Activated CD4-positive, alpha-beta T cell treated with anti-CD3 and anti-CD28 coated beads, Interleukin-2, Interleukin-4, amounts not matched to agents 100 ng/mL and 50 ng/mL, durations not matched to agents 16 hours and 8 hours (primary cell): ENCODE measurements at regions not wholly inside any gene's neighbourhood (a gene's known extent, or its start where the extent isn't known, plus 50 kb on each side); places are given as distances from the start of the nearest gene placed in this dataset.

Source experiments
- DNase-seq: peaks from one replicate; pipeline ENCODE4 v3.0.0-alpha.2; 2020; ENCODE audit warnings: low spot score

DNA sequence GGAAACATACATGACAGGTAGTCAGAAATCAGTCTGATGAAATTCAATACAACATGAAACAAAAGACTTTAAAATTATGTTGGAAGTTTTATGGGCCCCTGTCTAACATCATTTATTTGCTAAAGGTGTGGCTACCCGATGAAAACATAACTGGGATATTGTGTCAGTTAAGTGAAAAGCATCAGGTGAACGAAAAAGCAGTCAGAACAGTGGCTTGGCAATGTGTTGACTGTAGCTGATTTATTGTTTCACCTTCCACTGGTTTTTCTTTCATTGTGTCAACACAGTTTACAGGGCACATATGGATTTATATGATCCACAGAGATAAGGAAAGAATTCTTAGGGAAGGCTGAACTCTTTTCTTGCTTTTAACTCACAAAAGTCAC lies 429.6 kb upstream of the ZNF608 start:
- DNase-seq, result no peak

DNA sequence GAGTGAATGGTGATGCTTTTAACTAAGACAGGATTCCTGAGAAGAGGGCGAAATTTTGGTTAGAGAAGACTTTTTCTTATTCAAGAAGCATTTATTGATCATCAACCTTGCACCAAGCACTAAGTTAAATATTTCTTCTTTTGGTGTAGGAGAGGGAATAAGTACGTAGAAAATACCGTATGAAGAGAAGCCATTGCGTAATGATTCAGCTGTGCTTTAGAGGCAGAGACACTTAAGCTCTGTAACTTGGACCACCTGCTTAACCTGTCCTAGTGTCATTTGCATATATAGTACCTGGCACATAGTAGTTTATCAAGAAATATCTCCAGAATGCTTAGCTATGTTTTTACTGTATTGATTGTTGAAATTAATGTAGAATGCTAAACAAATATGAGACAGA lies 430.9 kb upstream of the ZNF608 start:
- DNase-seq, result no peak

DNA sequence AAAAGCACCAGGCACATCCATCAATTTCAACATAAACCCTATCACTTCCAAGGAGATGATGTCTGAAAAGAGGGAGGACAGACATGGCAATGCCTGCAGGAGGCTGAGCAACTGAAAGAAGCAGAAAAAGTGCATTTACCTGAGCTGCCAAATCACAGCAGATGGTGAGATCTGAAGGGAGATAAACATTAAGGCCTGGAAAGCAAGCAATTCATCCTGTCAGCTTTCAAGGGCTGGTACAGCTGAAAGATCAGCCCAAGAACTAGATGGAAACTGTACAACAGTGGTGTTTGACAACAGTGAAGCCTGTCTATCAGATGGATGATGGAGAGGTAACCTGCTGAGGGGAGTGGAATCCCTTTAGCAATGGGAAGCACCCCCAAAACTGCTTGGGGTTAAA lies 433.2 kb upstream of the ZNF608 start:
- no peak for DNase-seq

- no peak for DNase-seq
Measured at GRCh38 chr5:125180231-125180829, 433.9 kb upstream of the ZNF608 start.

DNA sequence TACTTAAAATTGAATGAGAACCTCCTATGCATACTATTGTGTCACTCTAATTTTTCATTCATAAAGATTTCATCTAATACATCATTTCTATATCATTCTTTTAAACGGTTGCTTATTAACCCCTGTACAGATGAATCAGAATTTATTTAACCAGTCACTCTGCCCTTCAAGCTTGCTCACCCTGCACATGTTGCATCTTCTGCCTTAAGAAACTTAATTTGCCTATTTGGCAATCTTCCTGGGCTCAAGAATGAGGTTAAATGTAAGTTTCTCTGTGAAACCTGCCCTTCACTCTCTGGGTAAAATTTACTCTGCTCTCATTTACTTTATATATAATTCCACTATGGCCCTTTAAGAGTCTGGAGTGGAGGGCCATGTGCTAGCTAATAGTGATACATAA lies 434.7 kb upstream of the ZNF608 start:
- no peak for DNase-seq

GRCh38 chr5:125181955-125182354 lies 435.5 kb upstream of the ZNF608 start:
- DNase-seq, result no peak

DNA sequence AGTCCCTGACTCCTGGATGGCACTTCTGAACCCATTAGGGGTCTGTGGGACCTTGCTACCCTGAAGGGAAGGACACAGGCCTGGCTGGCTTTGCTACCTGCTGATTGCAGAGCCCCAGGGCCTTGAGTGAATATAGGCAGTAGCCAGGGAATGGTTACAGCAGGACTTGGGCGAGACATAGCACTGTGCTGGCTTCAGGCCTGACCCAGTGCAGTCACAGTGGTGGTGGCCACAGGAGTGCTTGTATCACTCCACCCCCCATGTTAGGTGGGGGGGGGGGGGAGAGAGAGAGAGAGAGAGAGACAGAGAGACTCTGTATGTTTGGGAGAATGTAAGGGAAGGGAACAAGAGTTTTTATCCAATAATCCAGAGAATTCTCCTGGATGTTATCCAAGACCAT lies 439.3 kb upstream of the ZNF608 start:
- DNase-seq, result no peak

GRCh38 chr5:125186911-125187375 lies 440.5 kb upstream of the ZNF608 start:
- no peak for DNase-seq

DNA sequence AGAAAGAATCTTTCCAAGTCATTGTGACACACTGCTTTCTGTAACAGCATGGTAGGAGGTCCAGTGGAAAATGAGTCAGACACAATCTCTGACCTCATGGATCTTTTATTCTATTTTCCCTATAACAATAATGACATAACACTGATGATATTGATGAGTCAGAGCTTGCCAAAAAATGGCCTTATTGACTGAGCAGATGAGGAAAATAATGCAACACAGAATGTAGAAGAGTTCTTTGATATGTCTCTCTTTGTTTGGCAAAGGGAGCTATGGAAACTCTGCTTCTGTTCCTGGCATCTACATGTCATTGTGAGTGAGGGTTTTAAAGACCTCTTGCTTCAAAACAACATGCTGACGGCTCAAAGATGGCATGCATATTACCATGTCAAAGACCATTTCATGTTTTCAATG lies 443.1 kb upstream of the ZNF608 start:
- DNase-seq, result no peak

- no peak for DNase-seq
Measured at GRCh38 chr5:125190232-125191087, 444.0 kb upstream of the ZNF608 start.

DNA sequence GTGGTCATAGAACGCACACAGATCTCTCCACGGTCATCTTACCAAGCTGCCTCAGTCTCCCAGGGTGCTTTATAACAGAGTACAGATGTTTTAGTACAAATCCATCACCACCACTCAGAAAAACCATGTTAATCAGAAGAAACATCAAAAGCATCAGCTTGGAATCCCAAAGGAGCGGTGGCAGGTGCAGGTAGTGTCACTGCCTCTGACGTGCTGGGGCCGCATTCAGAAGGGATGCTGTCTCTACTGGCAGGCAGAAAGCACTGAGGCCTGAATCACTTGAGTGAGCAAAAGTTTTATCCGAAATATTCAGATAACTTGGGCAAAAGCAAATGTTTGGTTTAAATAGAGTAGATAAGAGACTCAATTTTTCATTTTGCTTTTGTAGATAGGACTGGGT lies 448.4 kb upstream of the ZNF608 start:
- DNase-seq, result no peak

- no peak for DNase-seq
Measured at GRCh38 chr5:125196481-125197111, 450.2 kb upstream of the ZNF608 start.

DNA sequence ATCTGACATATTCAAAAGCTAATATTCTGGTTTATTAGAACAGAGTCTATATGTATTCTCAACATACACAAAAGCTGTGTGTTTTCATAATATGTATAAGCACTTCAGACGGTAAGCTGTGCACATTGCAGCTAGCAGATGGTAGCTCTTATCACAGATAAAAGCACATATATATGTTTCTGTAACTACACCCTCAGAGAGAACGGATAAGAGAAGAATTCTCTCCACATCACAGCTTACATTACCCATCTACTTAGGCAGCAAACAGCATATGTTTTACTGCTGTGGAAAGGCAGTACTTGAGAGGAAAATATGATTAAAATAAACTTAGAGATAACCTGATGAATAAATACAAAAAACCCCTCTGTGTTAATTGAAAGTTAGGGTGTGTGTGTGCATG lies 450.9 kb upstream of the ZNF608 start:
- DNase-seq, result no peak

- no peak for DNase-seq
Measured at GRCh38 chr5:125198270-125198974, 452.0 kb upstream of the ZNF608 start.

GRCh38 chr5:125199373-125199772 lies 452.9 kb upstream of the ZNF608 start:
- no peak for DNase-seq

- no peak for DNase-seq
Measured at GRCh38 chr5:125199968-125200865, 453.8 kb upstream of the ZNF608 start.

DNA sequence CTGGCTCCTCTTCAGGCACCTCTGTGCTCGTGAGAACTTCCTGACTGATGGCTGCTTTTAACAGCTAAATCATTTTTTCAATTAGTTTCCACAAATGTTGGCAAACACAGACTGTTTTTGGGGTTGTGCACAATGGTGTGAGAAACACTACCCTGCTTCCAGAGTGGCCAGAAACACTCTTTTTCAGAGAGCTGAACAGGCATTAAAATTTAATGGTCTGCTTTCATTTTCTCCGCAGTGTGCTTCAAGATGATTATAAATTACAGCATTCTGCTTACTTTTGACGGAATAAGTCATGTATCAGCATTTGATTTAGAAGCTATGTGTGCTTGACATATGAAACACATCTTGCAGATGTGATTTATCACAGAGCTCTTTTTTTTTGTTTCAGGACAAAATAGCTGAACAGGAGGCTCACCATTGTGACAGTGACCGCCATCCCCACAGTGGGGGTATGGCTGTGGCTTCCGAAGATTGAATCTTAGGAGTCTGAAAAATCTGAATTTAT lies 454.5 kb upstream of the ZNF608 start:
- no peak for DNase-seq

GRCh38 chr5:125201446-125202052 lies 455.1 kb upstream of the ZNF608 start:
- no peak for DNase-seq

DNA sequence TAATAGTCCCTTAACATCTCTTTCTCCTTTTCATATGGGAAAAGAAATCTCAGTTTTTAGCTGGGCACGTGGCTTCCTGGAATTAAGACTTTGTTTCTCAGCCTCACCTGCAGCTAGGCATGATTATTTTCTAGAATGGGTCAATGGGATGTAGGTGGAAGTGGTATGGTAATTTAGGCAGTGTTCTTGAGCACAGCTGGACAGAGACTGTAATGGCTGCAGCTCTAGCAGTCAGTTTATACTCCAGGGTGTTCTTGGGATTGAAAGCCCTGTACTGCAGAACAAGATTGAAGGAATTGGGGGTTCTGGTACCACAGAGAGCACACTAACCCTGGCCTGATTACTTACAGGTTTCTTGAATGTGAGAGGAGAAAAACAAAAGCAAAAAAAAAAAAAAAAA lies 455.9 kb upstream of the ZNF608 start:
- DNase-seq, result no peak

GRCh38 chr5:125202871-125203438 lies 456.5 kb upstream of the ZNF608 start:
- no peak for DNase-seq

- no peak for DNase-seq
Measured at GRCh38 chr5:125203912-125204311, 457.5 kb upstream of the ZNF608 start.
